Uterus (tissue), 2 donors: ENCODE measurements at regions not wholly inside any gene's neighbourhood (a gene's known extent, or its start where the extent isn't known, plus 50 kb on each side); places are given as distances from the start of the nearest gene placed in this dataset.
"Not testable (repeated sequence)": the region's sequence is repeated elsewhere in the genome, so short reads cannot be mapped to it uniquely, and the experiment has no call there.

Experiments used
- POLR2A ChIP-seq, 2 donors: fragments of 450-650 bp; IDR thresholded peaks; one replicate each; pipeline ENCODE4 v1.6.1; 2016; ENCODE audit warnings: antibody characterized with exemption in 2 of 2, mild to moderate bottlenecking in 1 of 2, moderate library complexity in 1 of 2
- TF ChIP-seq, protein P1 (sequence below), 4 experiments: fragments of 200-600 bp in 2 of 4; fragments of 450-650 bp in 2 of 4; sonication (generic) in 2 of 4; IDR thresholded peaks; one replicate each; pipeline ENCODE4 v1.5.1; 2016 to 2019; ENCODE audit warnings: antibody characterized with exemption in 4 of 4, mild to moderate bottlenecking in 2 of 4, moderate library complexity in 1 of 4

DNA sequence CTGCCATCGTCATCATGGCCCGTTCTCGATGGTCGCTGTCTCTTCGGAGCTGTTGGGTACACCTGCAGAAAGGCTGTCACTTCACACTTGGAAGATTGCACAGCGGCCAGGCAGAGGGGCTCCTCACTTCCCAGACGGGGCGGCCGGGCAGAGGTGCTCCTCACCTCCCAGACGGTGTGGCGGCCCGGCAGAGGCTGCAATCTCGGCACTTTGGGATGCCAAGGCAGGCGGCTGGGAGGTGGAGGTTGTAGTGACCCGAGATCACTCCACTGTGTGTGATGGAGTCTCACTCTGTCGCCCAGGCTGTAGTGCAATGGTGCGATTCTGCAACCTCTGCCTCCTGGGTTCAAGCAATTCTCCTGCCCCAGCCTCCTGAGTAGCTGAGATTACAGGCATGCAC is 192.4 kb downstream of the RTP5 start:
- TF ChIP-seq, protein P1, sequence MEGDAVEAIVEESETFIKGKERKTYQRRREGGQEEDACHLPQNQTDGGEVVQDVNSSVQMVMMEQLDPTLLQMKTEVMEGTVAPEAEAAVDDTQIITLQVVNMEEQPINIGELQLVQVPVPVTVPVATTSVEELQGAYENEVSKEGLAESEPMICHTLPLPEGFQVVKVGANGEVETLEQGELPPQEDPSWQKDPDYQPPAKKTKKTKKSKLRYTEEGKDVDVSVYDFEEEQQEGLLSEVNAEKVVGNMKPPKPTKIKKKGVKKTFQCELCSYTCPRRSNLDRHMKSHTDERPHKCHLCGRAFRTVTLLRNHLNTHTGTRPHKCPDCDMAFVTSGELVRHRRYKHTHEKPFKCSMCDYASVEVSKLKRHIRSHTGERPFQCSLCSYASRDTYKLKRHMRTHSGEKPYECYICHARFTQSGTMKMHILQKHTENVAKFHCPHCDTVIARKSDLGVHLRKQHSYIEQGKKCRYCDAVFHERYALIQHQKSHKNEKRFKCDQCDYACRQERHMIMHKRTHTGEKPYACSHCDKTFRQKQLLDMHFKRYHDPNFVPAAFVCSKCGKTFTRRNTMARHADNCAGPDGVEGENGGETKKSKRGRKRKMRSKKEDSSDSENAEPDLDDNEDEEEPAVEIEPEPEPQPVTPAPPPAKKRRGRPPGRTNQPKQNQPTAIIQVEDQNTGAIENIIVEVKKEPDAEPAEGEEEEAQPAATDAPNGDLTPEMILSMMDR (IDR thresholded peaks at IDR 0.05): not testable (repeated sequence)
- TF ChIP-seq POLR2A (IDR thresholded peaks at IDR 0.05): not testable (repeated sequence)
